Type B pancreatic cell (in vitro differentiated cells): ENCODE measurements at regions not wholly inside any gene's neighbourhood (a gene's known extent, or its start where the extent isn't known, plus 50 kb on each side); places are given as distances from the start of the nearest gene placed in this dataset.
"Not testable (repeated sequence)": the region's sequence is repeated elsewhere in the genome, so short reads cannot be mapped to it uniquely, and the experiment has no call there.

ENCODE experiments used
- DNase-seq: peaks from one replicate; pipeline ENCODE4 v3.0.0; 2021; ENCODE audit warnings: mixed read lengths; ENCODE audit not compliant: unreplicated experiment; ENCODE audit errors: extremely low spot score
- H3K27ac Mint-ChIP-seq: 2 replicates; pipeline ENCODE4 v1.8.0; 2021; ENCODE audit warnings: mild to moderate bottlenecking, mixed read lengths
- H3K27me3 Mint-ChIP-seq: 2 replicates; pipeline ENCODE4 v1.8.0; 2021; ENCODE audit warnings: mixed read lengths
- H3K36me3 Mint-ChIP-seq: 2 replicates; pipeline ENCODE4 v1.8.0; 2021; ENCODE audit warnings: mixed read lengths
- H3K4me1 Mint-ChIP-seq: one replicate; pipeline ENCODE4 v1.8.0; 2021; ENCODE audit warnings: mixed read lengths; ENCODE audit not compliant: unreplicated experiment
- H3K4me3 Mint-ChIP-seq: 2 replicates; pipeline ENCODE4 v1.8.0; 2021; ENCODE audit warnings: mild to moderate bottlenecking, mixed read lengths
- H3K9me3 Mint-ChIP-seq: 2 replicates; pipeline ENCODE4 v1.8.0; 2021; ENCODE audit warnings: mixed read lengths
- CTCF ChIP-seq: fragments of 200-600 bp; sonication (generic); conservative IDR thresholded peaks from 2 replicates; pipeline ENCODE4 v1.5.0; 2021; ENCODE audit warnings: antibody characterized with exemption, mild to moderate bottlenecking

- H3K27ac Mint-ChIP-seq: no peak overlapping the region
- H3K36me3 Mint-ChIP-seq: no peaks in the 10 kb centered on the region
- H3K4me1 Mint-ChIP-seq: peaks cover 5% of the 10 kb centered on the region
- H3K27me3 Mint-ChIP-seq: no peaks in the 10 kb centered on the region
- H3K4me3 Mint-ChIP-seq: no peak overlapping the region
- peaks cover 7% of the 10 kb centered on the region for H3K9me3 Mint-ChIP-seq
- DNase-seq: no peak
- TF ChIP-seq CTCF: no peak
These were observed 172.7 kb downstream of the GNAI1 start for GRCh38 chr7:80307227-80307856.

- Mint-ChIP-seq H3K9me3 (no peaks in the 10 kb centered on the region), H3K4me3 (no peak overlapping the region), H3K27ac (no peak overlapping the region), H3K4me1 (no peaks in the 10 kb centered on the region), H3K36me3 (no peaks in the 10 kb centered on the region), H3K27me3 (no peaks in the 10 kb centered on the region)
- no peak for DNase-seq
- no peak for TF ChIP-seq CTCF
These were observed 168.7 kb downstream of the GNAI1 start for GRCh38 chr7:80303315-80303714.

- Mint-ChIP-seq H3K9me3 (no peaks in the 10 kb centered on the region), H3K4me3 (no peak overlapping the region), H3K4me1 (no peaks in the 10 kb centered on the region), H3K36me3 (no peaks in the 10 kb centered on the region), H3K27ac (no peak overlapping the region), H3K27me3 (no peaks in the 10 kb centered on the region)
- DNase-seq: no peak
- no peak for TF ChIP-seq CTCF
These were observed 168.0 kb downstream of the GNAI1 start for GRCh38 chr7:80302636-80303035.

GRCh38 chr7:80302078-80302477 is 167.4 kb downstream of the GNAI1 start:
- Mint-ChIP-seq H3K9me3 (no peaks in the 10 kb centered on the region), H3K27me3 (no peaks in the 10 kb centered on the region), H3K36me3 (no peaks in the 10 kb centered on the region), H3K27ac (no peak overlapping the region), H3K4me3 (no peak overlapping the region), H3K4me1 (no peaks in the 10 kb centered on the region)
- TF ChIP-seq CTCF: no peak
- no peak for DNase-seq

- Mint-ChIP-seq H3K4me3 (no peak overlapping the region), H3K27me3 (no peaks in the 10 kb centered on the region), H3K27ac (no peak overlapping the region), H3K4me1 (no peaks in the 10 kb centered on the region), H3K36me3 (no peaks in the 10 kb centered on the region), H3K9me3 (peaks cover 14% of the 10 kb centered on the region)
- no peak for DNase-seq
- no peak for TF ChIP-seq CTCF
These were observed 163.6 kb downstream of the GNAI1 start for GRCh38 chr7:80298201-80298600.

- Mint-ChIP-seq H3K4me1 (no peaks in the 10 kb centered on the region), H3K36me3 (no peaks in the 10 kb centered on the region), H3K4me3 (no peak overlapping the region), H3K27me3 (no peaks in the 10 kb centered on the region), H3K9me3 (peaks cover 18% of the 10 kb centered on the region), H3K27ac (no peak overlapping the region)
- no peak for TF ChIP-seq CTCF
- DNase-seq: no peak
These were observed 159.7 kb downstream of the GNAI1 start for GRCh38 chr7:80294346-80294745.

GRCh38 chr7:80292634-80293033 is 158.0 kb downstream of the GNAI1 start:
- not testable (repeated sequence) for H3K36me3 Mint-ChIP-seq, H3K27ac Mint-ChIP-seq, H3K4me1 Mint-ChIP-seq, H3K4me3 Mint-ChIP-seq, H3K27me3 Mint-ChIP-seq, DNase-seq
- peaks cover 18% of the 10 kb centered on the region for H3K9me3 Mint-ChIP-seq
